Memory B cell (primary cell): ENCODE measurements at regions not wholly inside any gene's neighbourhood (a gene's known extent, or its start where the extent isn't known, plus 50 kb on each side); places are given as distances from the start of the nearest gene placed in this dataset.
"Not testable (repeated sequence)": the region's sequence is repeated elsewhere in the genome, so short reads cannot be mapped to it uniquely, and the experiment has no call there.

Source experiments
- ATAC-seq: fragments of 150-1000 bp; cut with Tn5 transposase; 2 replicates; pipeline ENCODE4 v1.10.0; 2021; ENCODE audit warnings: low read depth, mild to moderate bottlenecking, moderate library complexity
- DNase-seq, 2 donors: peaks; one replicate each; pipeline ENCODE4 v3.0.0; 2022; ENCODE audit warnings: low spot score in 2 of 2
- H3K27ac Mint-ChIP-seq: one replicate; pipeline ENCODE4 v1.8.0; 2022; ENCODE audit warnings: mild to moderate bottlenecking, moderate library complexity, mixed read lengths
- H3K27me3 Mint-ChIP-seq: one replicate; pipeline ENCODE4 v1.8.0; 2022; ENCODE audit warnings: mixed read lengths
- H3K36me3 Mint-ChIP-seq: one replicate; pipeline ENCODE4 v1.8.0; 2022; ENCODE audit warnings: mild to moderate bottlenecking, mixed read lengths
- H3K4me1 Mint-ChIP-seq: one replicate; pipeline ENCODE4 v1.8.0; 2022; ENCODE audit warnings: mixed read lengths
- H3K4me3 Mint-ChIP-seq: one replicate; pipeline ENCODE4 v1.8.0; 2022; ENCODE audit warnings: mild to moderate bottlenecking, moderate library complexity, mixed read lengths
- H3K9me3 Mint-ChIP-seq: one replicate; pipeline ENCODE4 v1.8.0; 2022; ENCODE audit warnings: mixed read lengths

- H3K9me3 Mint-ChIP-seq: peaks cover 2% of the 10 kb centered on the region
- H3K36me3 Mint-ChIP-seq: no peaks in the 10 kb centered on the region
- DNase-seq (no peak), ATAC-seq (no peak)
- H3K4me3 Mint-ChIP-seq: no peak overlapping the region
- H3K27me3 Mint-ChIP-seq: peaks cover 9% of the 10 kb centered on the region
- no peak overlapping the region for H3K27ac Mint-ChIP-seq
- H3K4me1 Mint-ChIP-seq: no peaks in the 10 kb centered on the region
Measured at GRCh38 chr12:105480162-105480561, 149.7 kb downstream of the C12orf75 start.

GRCh38 chr12:105481392-105482300 lies 151.2 kb downstream of the C12orf75 start:
- no peak for DNase-seq

GRCh38 chr12:105482951-105483350 lies 152.5 kb downstream of the C12orf75 start:
- Mint-ChIP-seq H3K4me1 (no peaks in the 10 kb centered on the region), H3K36me3 (no peaks in the 10 kb centered on the region), H3K4me3 (no peak overlapping the region), H3K9me3 (no peaks in the 10 kb centered on the region), H3K27me3 (peaks cover 6% of the 10 kb centered on the region), H3K27ac (no peak overlapping the region)
- no peak for DNase-seq
- ATAC-seq: no peak

More at GRCh38 chr12:105481392-105482300, 151.2 kb downstream of the C12orf75 start:
- Mint-ChIP-seq H3K27me3 (peaks cover 6% of the 10 kb centered on the region), H3K9me3 (no peaks in the 10 kb centered on the region), H3K4me1 (no peaks in the 10 kb centered on the region), H3K27ac (no peak overlapping the region), H3K4me3 (no peak overlapping the region), H3K36me3 (no peaks in the 10 kb centered on the region)
- no peak for ATAC-seq

GRCh38 chr12:105483691-105484090 lies 153.2 kb downstream of the C12orf75 start:
- Mint-ChIP-seq H3K4me1 (no peaks in the 10 kb centered on the region), H3K36me3 (no peaks in the 10 kb centered on the region), H3K9me3 (no peaks in the 10 kb centered on the region), H3K4me3 (no peak overlapping the region), H3K27ac (no peak overlapping the region), H3K27me3 (peaks cover 6% of the 10 kb centered on the region)
- DNase-seq (no peak), ATAC-seq (no peak)

- Mint-ChIP-seq H3K27ac (no peak overlapping the region), H3K4me1 (no peaks in the 10 kb centered on the region), H3K36me3 (no peaks in the 10 kb centered on the region), H3K27me3 (peaks cover 6% of the 10 kb centered on the region), H3K4me3 (no peak overlapping the region), H3K9me3 (no peaks in the 10 kb centered on the region)
- DNase-seq: no peak
- ATAC-seq: no peak
Measured at GRCh38 chr12:105485321-105485910, 154.9 kb downstream of the C12orf75 start.

GRCh38 chr12:105485921-105486320 lies 155.4 kb downstream of the C12orf75 start:
- H3K36me3 Mint-ChIP-seq: no peaks in the 10 kb centered on the region
- H3K27ac Mint-ChIP-seq: no peak overlapping the region
- H3K27me3 Mint-ChIP-seq: peaks cover 6% of the 10 kb centered on the region
- H3K9me3 Mint-ChIP-seq: no peaks in the 10 kb centered on the region
- no peak overlapping the region for H3K4me3 Mint-ChIP-seq
- DNase-seq (no peak), ATAC-seq (no peak)
- no peaks in the 10 kb centered on the region for H3K4me1 Mint-ChIP-seq

- Mint-ChIP-seq H3K9me3 (no peaks in the 10 kb centered on the region), H3K4me1 (no peaks in the 10 kb centered on the region), H3K36me3 (no peaks in the 10 kb centered on the region), H3K4me3 (no peak overlapping the region), H3K27me3 (peaks cover 4% of the 10 kb centered on the region), H3K27ac (no peak overlapping the region)
- ATAC-seq (no peak), DNase-seq (no peak)
Measured at GRCh38 chr12:105487963-105488362, 157.5 kb downstream of the C12orf75 start.

GRCh38 chr12:105492591-105493545 lies 162.4 kb downstream of the C12orf75 start:
- Mint-ChIP-seq H3K27ac (no peak overlapping the region), H3K36me3 (peaks cover 3% of the 10 kb centered on the region), H3K27me3 (peaks cover 12% of the 10 kb centered on the region), H3K4me3 (no peak overlapping the region), H3K9me3 (peaks cover 4% of the 10 kb centered on the region), H3K4me1 (no peaks in the 10 kb centered on the region)
- ATAC-seq (no peak), DNase-seq (no peak)

GRCh38 chr12:105499205-105499604 lies 168.7 kb downstream of the C12orf75 start:
- Mint-ChIP-seq H3K27me3 (peaks cover 17% of the 10 kb centered on the region), H3K4me3 (no peak overlapping the region), H3K36me3 (peaks cover 3% of the 10 kb centered on the region), H3K9me3 (peaks cover 6% of the 10 kb centered on the region), H3K4me1 (no peaks in the 10 kb centered on the region), H3K27ac (no peak overlapping the region)
- ATAC-seq: no peak
- no peak for DNase-seq

- not testable (repeated sequence) for H3K36me3 Mint-ChIP-seq, DNase-seq, H3K9me3 Mint-ChIP-seq, ATAC-seq, H3K27ac Mint-ChIP-seq, H3K4me3 Mint-ChIP-seq, H3K4me1 Mint-ChIP-seq
- H3K27me3 Mint-ChIP-seq: peaks cover 17% of the 10 kb centered on the region
Measured at GRCh38 chr12:105500676-105501075, 170.2 kb downstream of the C12orf75 start.

GRCh38 chr12:105502426-105502930 lies 172.0 kb downstream of the C12orf75 start:
- H3K4me3 Mint-ChIP-seq: no peak overlapping the region
- ATAC-seq (no peak), DNase-seq (no peak)
- no peaks in the 10 kb centered on the region for H3K4me1 Mint-ChIP-seq
- H3K27me3 Mint-ChIP-seq: peaks cover 16% of the 10 kb centered on the region
- no peak overlapping the region for H3K27ac Mint-ChIP-seq
- H3K36me3 Mint-ChIP-seq: no peaks in the 10 kb centered on the region
- peaks cover 2% of the 10 kb centered on the region for H3K9me3 Mint-ChIP-seq

GRCh38 chr12:105503619-105504018 lies 173.1 kb downstream of the C12orf75 start:
- Mint-ChIP-seq H3K9me3 (peaks cover 2% of the 10 kb centered on the region), H3K27me3 (peaks cover 16% of the 10 kb centered on the region), H3K4me1 (no peaks in the 10 kb centered on the region), H3K4me3 (no peak overlapping the region), H3K27ac (no peak overlapping the region), H3K36me3 (no peaks in the 10 kb centered on the region)
- no peak for DNase-seq
- no peak for ATAC-seq

- Mint-ChIP-seq H3K27ac (no peak overlapping the region), H3K9me3 (no peaks in the 10 kb centered on the region), H3K4me1 (no peaks in the 10 kb centered on the region), H3K36me3 (no peaks in the 10 kb centered on the region), H3K27me3 (peaks cover 15% of the 10 kb centered on the region), H3K4me3 (no peak overlapping the region)
- no peak for ATAC-seq
- DNase-seq: no peak
Measured at GRCh38 chr12:105504286-105504685, 173.8 kb downstream of the C12orf75 start.
